ENCODE measurements at regions not wholly inside any gene's neighbourhood (a gene's known extent, or its start where the extent isn't known, plus 50 kb on each side); places are given as distances from the start of the nearest gene placed in this dataset.

DNA sequence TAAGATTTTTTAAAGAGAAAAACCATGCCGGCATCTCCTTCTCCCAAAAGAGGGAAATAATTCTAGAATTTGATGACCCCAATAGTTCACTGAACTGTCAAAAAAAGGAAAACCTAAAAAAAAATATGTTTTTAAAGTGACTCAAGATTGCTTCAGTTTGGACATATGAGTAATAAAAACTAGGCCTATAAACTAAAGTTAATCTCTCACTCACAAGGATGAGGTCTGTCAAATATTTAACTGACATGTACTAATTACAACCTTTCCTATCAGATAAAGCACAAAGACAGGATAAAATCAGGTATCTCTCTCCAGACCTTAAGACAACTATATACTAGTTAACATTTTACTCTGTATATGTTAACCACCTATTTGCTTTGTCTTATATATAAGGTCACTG, 231.9 kb downstream of the NSUN3 start:
- intact Hi-C loops (cut with micrococcal nuclease; ENCODE audit: unreplicated experiment), result no loop called here
- Histone ChIP-seq H3K4me3 (ENCODE audit: low read depth, low read length, poor library complexity, severe bottlenecking) (no peak overlapping the region), H3K9me3 (ENCODE audit: low read depth, low read length, poor library complexity, severe bottlenecking) (no peaks in the 10 kb centered on the region), H3K27me3 (replicated peaks; ENCODE audit: insufficient read depth, low read depth, low read length, poor library complexity) (no peaks in the 10 kb centered on the region), H3K36me3 (ENCODE audit: insufficient read depth, low read length, poor library complexity, severe bottlenecking) (no peaks in the 10 kb centered on the region), H3K4me1 (ENCODE audit: insufficient read depth, low read length, poor library complexity, severe bottlenecking) (no peaks in the 10 kb centered on the region), H3K27ac (ENCODE audit: low read depth, low read length, poor library complexity, severe bottlenecking) (no peak overlapping the region)
- DNase-seq (ENCODE audit: low spot score), result no peak
- no TSS peak for BruUV-seq (replicated peaks)
- POLR2A ChIA-PET (ENCODE audit: low non-redundant PET), result no interaction called here
- CTCF ChIA-PET, result no interaction called here
- no peak for TF ChIP-seq EZH2 (IDR thresholded peaks at IDR 0.05; ENCODE audit: borderline replicate concordance, low read depth, low read length, poor library complexity, severe bottlenecking)
- TF ChIP-seq CTCF (conservative IDR thresholded peaks at IDR 0.05; ENCODE audit: low read depth, low read length), result no peak

- no peak for TF ChIP-seq CTCF (conservative IDR thresholded peaks at IDR 0.05; ENCODE audit: low read depth, low read length)
- H3K4me3 ChIP-seq (ENCODE audit: low read depth, low read length, poor library complexity, severe bottlenecking), result no peak overlapping the region
- no peak for DNase-seq (ENCODE audit: low spot score)
- no peaks in the 10 kb centered on the region for H3K4me1 ChIP-seq (ENCODE audit: insufficient read depth, low read length, poor library complexity, severe bottlenecking)
- ChIA-PET POLR2A (ENCODE audit: low non-redundant PET) (no interaction called here), CTCF (no interaction called here)
- peaks cover 4% of the 10 kb centered on the region for H3K27me3 ChIP-seq (replicated peaks; ENCODE audit: insufficient read depth, low read depth, low read length, poor library complexity)
- H3K9me3 ChIP-seq (ENCODE audit: low read depth, low read length, poor library complexity, severe bottlenecking), result no peaks in the 10 kb centered on the region
- intact Hi-C loops (cut with micrococcal nuclease; ENCODE audit: unreplicated experiment), result no loop called here
- H3K36me3 ChIP-seq (ENCODE audit: insufficient read depth, low read length, poor library complexity, severe bottlenecking), result no peaks in the 10 kb centered on the region
- no peak overlapping the region for H3K27ac ChIP-seq (ENCODE audit: low read depth, low read length, poor library complexity, severe bottlenecking)
- BruUV-seq (replicated peaks), result no TSS peak
Measured at GRCh38 chr3:94299716-94300115, 236.9 kb downstream of the NSUN3 start.

- DNase-seq (ENCODE audit: low spot score), result no peak
- ChIA-PET CTCF (interaction anchor here (0.6 kb wide), 1 partner anchor 9 kb away, joined by 3 read pairs; no protein-coding TSS in a partner anchor), POLR2A (ENCODE audit: low non-redundant PET) (interaction anchor here (0.7 kb wide), 1 partner anchor 127 kb away, joined by 4 read pairs; no protein-coding TSS in a partner anchor)
- no peak overlapping the region for H3K4me3 ChIP-seq (ENCODE audit: low read depth, low read length, poor library complexity, severe bottlenecking)
- no peaks in the 10 kb centered on the region for H3K36me3 ChIP-seq (ENCODE audit: insufficient read depth, low read length, poor library complexity, severe bottlenecking)
- BruUV-seq (replicated peaks), result no TSS peak
- TF ChIP-seq EZH2 (IDR thresholded peaks at IDR 0.05; ENCODE audit: borderline replicate concordance, low read depth, low read length, poor library complexity, severe bottlenecking), result no peak
- TF ChIP-seq CTCF (conservative IDR thresholded peaks at IDR 0.05; ENCODE audit: low read depth, low read length), result no peak
- no peaks in the 10 kb centered on the region for H3K9me3 ChIP-seq (ENCODE audit: low read depth, low read length, poor library complexity, severe bottlenecking)
- no peaks in the 10 kb centered on the region for H3K4me1 ChIP-seq (ENCODE audit: insufficient read depth, low read length, poor library complexity, severe bottlenecking)
- intact Hi-C loops (cut with micrococcal nuclease; ENCODE audit: unreplicated experiment), result no loop called here
- H3K27ac ChIP-seq (ENCODE audit: low read depth, low read length, poor library complexity, severe bottlenecking), result no peak overlapping the region
- peaks cover 4% of the 10 kb centered on the region for H3K27me3 ChIP-seq (replicated peaks; ENCODE audit: insufficient read depth, low read depth, low read length, poor library complexity)
Measured at GRCh38 chr3:94301366-94301765, 238.5 kb downstream of the NSUN3 start.

All from A673 (cell line).